HepG2 (cell line): ENCODE measurements at regions not wholly inside any gene's neighbourhood (a gene's known extent, or its start where the extent isn't known, plus 50 kb on each side); places are given as distances from the start of the nearest gene placed in this dataset.

ENCODE experiments used
- AKAP8 ChIP-seq: sonication (generic); formaldehyde crosslinking; IDR thresholded peaks from 2 replicates; pipeline ENCODE4 v1.5.1; 2020; ENCODE audit warnings: mild to moderate bottlenecking, missing genetic modification reagents
- CBX1 ChIP-seq: IDR thresholded peaks from one replicate; pipeline ENCODE4 v1.6.1; 2016; ENCODE audit warnings: antibody characterized with exemption, low read depth
- CCDC6 ChIP-seq: sonication (generic); formaldehyde crosslinking; IDR thresholded peaks from 2 replicates; pipeline ENCODE4 v1.8.1; 2022; ENCODE audit warnings: mild to moderate bottlenecking, missing genetic modification reagents, moderate library complexity
- CENPBD1 ChIP-seq: sonication (generic); formaldehyde crosslinking; IDR thresholded peaks from 2 replicates; pipeline ENCODE4 v1.8.0; 2022; ENCODE audit warnings: missing genetic modification reagents, low read depth, mild to moderate bottlenecking, borderline replicate concordance
- HES4 ChIP-seq: sonication (generic); formaldehyde crosslinking; IDR thresholded peaks from 2 replicates; pipeline ENCODE4 v1.9.0; 2021; ENCODE audit warnings: mild to moderate bottlenecking, missing genetic modification reagents, borderline replicate concordance
- HNF1B ChIP-seq: sonication (generic); formaldehyde crosslinking; IDR thresholded peaks from 2 replicates; pipeline ENCODE4 v1.5.1; 2020; ENCODE audit warnings: mild to moderate bottlenecking, moderate library complexity, missing genetic modification reagents
- KAT7 ChIP-seq: IDR thresholded peaks from 2 replicates; pipeline ENCODE4 v1.6.1; 2018; ENCODE audit warnings: borderline replicate concordance, missing compliant biosample characterization
- NR3C1 ChIP-seq: sonication (generic); formaldehyde crosslinking; IDR thresholded peaks from 2 replicates; pipeline ENCODE4 v1.4.0; 2020; ENCODE audit warnings: missing genetic modification reagents
- PCBP1 ChIP-seq: fragments of 200-400 bp; formaldehyde crosslinking; IDR thresholded peaks from 2 replicates; pipeline ENCODE4 v1.6.1; 2017; ENCODE audit warnings: mild to moderate bottlenecking, low read depth, low read length, borderline replicate concordance
- PITX1 ChIP-seq: sonication (generic); formaldehyde crosslinking; IDR thresholded peaks from 2 replicates; pipeline ENCODE4 v1.5.1; 2020; ENCODE audit warnings: mild to moderate bottlenecking, missing genetic modification reagents
- SP4 ChIP-seq: sonication (generic); formaldehyde crosslinking; IDR thresholded peaks from 2 replicates; pipeline ENCODE4 v1.8.1; 2023; ENCODE audit warnings: mild to moderate bottlenecking, missing genetic modification reagents
- TCF7 ChIP-seq: sonication (generic); IDR thresholded peaks from 2 replicates; pipeline ENCODE4 v1.6.1; 2016; ENCODE audit warnings: antibody characterized with exemption, low read depth
- TOE1 ChIP-seq: sonication (generic); formaldehyde crosslinking; IDR thresholded peaks from 2 replicates; pipeline ENCODE4 v1.4.0; 2020; ENCODE audit warnings: mild to moderate bottlenecking, missing genetic modification reagents
- ZBTB1 ChIP-seq: sonication (generic); formaldehyde crosslinking; IDR thresholded peaks from 2 replicates; pipeline ENCODE4 v1.4.0; 2020; ENCODE audit warnings: missing genetic modification reagents, borderline replicate concordance
- ZNF143 ChIP-seq: sonication (generic); formaldehyde crosslinking; IDR thresholded peaks from 2 replicates; pipeline ENCODE4 v1.4.0; 2020; ENCODE audit warnings: missing genetic modification reagents
- ZNF225 ChIP-seq: sonication (generic); formaldehyde crosslinking; IDR thresholded peaks from 2 replicates; pipeline ENCODE4 v1.4.0; 2020; ENCODE audit warnings: mild to moderate bottlenecking, missing genetic modification reagents
- ZNF256 ChIP-seq: sonication (generic); formaldehyde crosslinking; conservative IDR thresholded peaks from 2 replicates; pipeline ENCODE4 v1.4.0; 2020; ENCODE audit warnings: missing genetic modification reagents
- ZNF367 ChIP-seq: sonication (generic); formaldehyde crosslinking; IDR thresholded peaks from 2 replicates; pipeline ENCODE4 v1.4.0; 2020; ENCODE audit warnings: missing genetic modification reagents, borderline replicate concordance
- ZNF432 ChIP-seq: sonication (generic); formaldehyde crosslinking; IDR thresholded peaks from 2 replicates; pipeline ENCODE4 v1.5.0; 2020; ENCODE audit warnings: missing genetic modification reagents, mild to moderate bottlenecking, borderline replicate concordance
- ZNF530 ChIP-seq: sonication (generic); formaldehyde crosslinking; IDR thresholded peaks from 2 replicates; pipeline ENCODE4 v1.5.0; 2020; ENCODE audit warnings: low read depth, mild to moderate bottlenecking, missing genetic modification reagents
- ZNF768 ChIP-seq: sonication (generic); formaldehyde crosslinking; IDR thresholded peaks from 2 replicates; pipeline ENCODE4 v1.4.0; 2020; ENCODE audit warnings: missing genetic modification reagents
- ZSCAN12 ChIP-seq: sonication (generic); formaldehyde crosslinking; IDR thresholded peaks from 2 replicates; pipeline ENCODE4 v1.9.0; 2021; ENCODE audit warnings: mild to moderate bottlenecking, missing genetic modification reagents
- TF ChIP-seq, protein P1 (sequence below): sonication (generic); formaldehyde crosslinking; IDR thresholded peaks from 2 replicates; pipeline ENCODE4 v1.4.0; 2020; ENCODE audit warnings: missing genetic modification reagents, borderline replicate concordance
- TF ChIP-seq, protein P2 (sequence below): IDR thresholded peaks from 2 replicates; pipeline ENCODE4 v1.6.1; 2012; ENCODE audit warnings: low read depth, low read length, improper control_type of control experiment

DNA sequence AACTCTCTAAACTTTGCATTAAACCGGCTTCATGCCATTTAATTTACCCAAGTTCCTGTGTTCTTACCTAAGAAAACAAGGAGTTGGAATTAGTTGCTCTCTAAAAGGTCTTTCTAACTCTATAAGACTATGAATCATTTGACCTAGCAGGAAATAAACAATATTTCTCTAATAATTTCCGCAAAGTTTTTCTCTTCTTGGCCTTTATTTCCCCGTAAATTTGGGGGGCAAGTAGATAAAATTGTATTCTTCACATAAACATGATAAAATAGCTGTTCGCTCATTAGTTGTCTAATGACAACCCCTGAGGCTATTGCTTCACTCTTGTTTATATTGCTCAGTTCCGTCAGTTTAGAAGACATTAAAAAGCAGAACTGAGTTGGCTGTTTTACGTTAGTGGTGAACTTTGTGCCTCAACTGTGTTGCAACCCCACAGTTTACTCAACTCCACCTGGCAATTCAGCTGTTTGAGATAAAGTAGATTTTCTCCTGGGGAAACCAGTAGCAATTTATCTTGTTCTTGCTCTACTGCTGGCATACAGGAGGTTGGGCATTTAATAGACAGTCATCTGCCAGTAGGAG, 74.7 kb downstream of the BTG1 start (continued):
- TF ChIP-seq PITX1 (CRISPR knock-in tag) (peak; percentile 67; the same call in 1 of the 2 replicates), NR3C1 (CRISPR knock-in tag) (no peak), PCBP1 (no peak), SP4 (CRISPR knock-in tag) (no peak), ZNF530 (no peak), ZNF432 (no peak), ZSCAN12 (CRISPR knock-in tag) (no peak), CCDC6 (CRISPR knock-in tag) (no peak), TOE1 (peak; percentile 89; the same call in 1 of the 2 replicates), ZNF225 (no peak), ZNF256 (CRISPR knock-in tag) (no peak), CENPBD1 (CRISPR knock-in tag) (no peak), ZNF367 (CRISPR knock-in tag) (no peak), CBX1 (no peak), KAT7 (CRISPR knock-in tag) (no peak), HNF1B (CRISPR knock-in tag) (peak; percentile 92), AKAP8 (no peak), ZNF768 (CRISPR knock-in tag) (no peak), TCF7 (peak; percentile 75), ZNF143 (CRISPR knock-in tag) (no peak), ZBTB1 (CRISPR knock-in tag) (no peak), HES4 (CRISPR knock-in tag) (no peak)
- TF ChIP-seq, protein P1, sequence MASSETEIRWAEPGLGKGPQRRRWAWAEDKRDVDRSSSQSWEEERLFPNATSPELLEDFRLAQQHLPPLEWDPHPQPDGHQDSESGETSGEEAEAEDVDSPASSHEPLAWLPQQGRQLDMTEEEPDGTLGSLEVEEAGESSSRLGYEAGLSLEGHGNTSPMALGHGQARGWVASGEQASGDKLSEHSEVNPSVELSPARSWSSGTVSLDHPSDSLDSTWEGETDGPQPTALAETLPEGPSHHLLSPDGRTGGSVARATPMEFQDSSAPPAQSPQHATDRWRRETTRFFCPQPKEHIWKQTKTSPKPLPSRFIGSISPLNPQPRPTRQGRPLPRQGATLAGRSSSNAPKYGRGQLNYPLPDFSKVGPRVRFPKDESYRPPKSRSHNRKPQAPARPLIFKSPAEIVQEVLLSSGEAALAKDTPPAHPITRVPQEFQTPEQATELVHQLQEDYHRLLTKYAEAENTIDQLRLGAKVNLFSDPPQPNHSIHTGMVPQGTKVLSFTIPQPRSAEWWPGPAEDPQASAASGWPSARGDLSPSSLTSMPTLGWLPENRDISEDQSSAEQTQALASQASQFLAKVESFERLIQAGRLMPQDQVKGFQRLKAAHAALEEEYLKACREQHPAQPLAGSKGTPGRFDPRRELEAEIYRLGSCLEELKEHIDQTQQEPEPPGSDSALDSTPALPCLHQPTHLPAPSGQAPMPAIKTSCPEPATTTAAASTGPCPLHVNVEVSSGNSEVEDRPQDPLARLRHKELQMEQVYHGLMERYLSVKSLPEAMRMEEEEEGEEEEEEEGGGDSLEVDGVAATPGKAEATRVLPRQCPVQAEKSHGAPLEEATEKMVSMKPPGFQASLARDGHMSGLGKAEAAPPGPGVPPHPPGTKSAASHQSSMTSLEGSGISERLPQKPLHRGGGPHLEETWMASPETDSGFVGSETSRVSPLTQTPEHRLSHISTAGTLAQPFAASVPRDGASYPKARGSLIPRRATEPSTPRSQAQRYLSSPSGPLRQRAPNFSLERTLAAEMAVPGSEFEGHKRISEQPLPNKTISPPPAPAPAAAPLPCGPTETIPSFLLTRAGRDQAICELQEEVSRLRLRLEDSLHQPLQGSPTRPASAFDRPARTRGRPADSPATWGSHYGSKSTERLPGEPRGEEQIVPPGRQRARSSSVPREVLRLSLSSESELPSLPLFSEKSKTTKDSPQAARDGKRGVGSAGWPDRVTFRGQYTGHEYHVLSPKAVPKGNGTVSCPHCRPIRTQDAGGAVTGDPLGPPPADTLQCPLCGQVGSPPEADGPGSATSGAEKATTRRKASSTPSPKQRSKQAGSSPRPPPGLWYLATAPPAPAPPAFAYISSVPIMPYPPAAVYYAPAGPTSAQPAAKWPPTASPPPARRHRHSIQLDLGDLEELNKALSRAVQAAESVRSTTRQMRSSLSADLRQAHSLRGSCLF (CRISPR knock-in tag): no peak; the same call in 1 of the 2 replicates
- TF ChIP-seq, protein P2, sequence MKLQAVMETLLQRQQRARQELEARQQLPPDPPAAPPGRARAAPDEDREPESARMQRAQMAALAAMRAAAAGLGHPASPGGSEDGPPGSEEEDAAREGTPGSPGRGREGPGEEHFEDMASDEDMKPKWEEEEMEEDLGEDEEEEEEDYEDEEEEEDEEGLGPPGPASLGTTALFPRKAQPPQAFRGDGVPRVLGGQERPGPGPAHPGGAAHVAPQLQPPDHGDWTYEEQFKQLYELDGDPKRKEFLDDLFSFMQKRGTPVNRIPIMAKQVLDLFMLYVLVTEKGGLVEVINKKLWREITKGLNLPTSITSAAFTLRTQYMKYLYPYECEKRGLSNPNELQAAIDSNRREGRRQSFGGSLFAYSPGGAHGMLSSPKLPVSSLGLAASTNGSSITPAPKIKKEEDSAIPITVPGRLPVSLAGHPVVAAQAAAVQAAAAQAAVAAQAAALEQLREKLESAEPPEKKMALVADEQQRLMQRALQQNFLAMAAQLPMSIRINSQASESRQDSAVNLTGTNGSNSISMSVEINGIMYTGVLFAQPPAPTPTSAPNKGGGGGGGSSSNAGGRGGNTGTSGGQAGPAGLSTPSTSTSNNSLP: peak; percentile 97
